Lung (tissue), 11 donors: ENCODE measurements at regions not wholly inside any gene's neighbourhood (a gene's known extent, or its start where the extent isn't known, plus 50 kb on each side); places are given as distances from the start of the nearest gene placed in this dataset.

Source experiments
- ATAC-seq: fragments of 200-7000 bp; cut with Tn5 transposase; one replicate; pipeline ENCODE4 v1.9.1; 2020; ENCODE audit warnings: moderate number of reproducible peaks; ENCODE audit not compliant: insufficient read depth, low FRiP score
- DNase-seq, 3 donors: peaks; one replicate each; pipeline ENCODE4 v3.0.0-alpha.2; 2013 to 2017
- H3K27ac ChIP-seq, 2 donors: one replicate each; pipeline ENCODE4 v1.5.1; 2013; ENCODE audit warnings: mild to moderate bottlenecking in 2 of 2, moderate library complexity in 2 of 2, control low read depth in 1 of 2, inconsistent platforms in 1 of 2, low read depth in 1 of 2, low read length in 1 of 2
- H3K27me3 ChIP-seq, 3 donors: one replicate each; pipeline ENCODE4 v1.5.1; 2013; ENCODE audit warnings: low read length in 2 of 3; ENCODE audit not compliant: control insufficient read depth in 3 of 3, insufficient read depth in 3 of 3
- H3K36me3 ChIP-seq, 4 donors: one replicate each; pipeline ENCODE4 v1.5.1; 2013; ENCODE audit warnings: low read length in 4 of 4, mild to moderate bottlenecking in 1 of 4, moderate library complexity in 1 of 4; ENCODE audit not compliant: control insufficient read depth in 4 of 4, insufficient read depth in 4 of 4
- H3K4me1 ChIP-seq, 5 donors: one replicate each; pipeline ENCODE4 v1.5.1; 2013; ENCODE audit warnings: low read length in 5 of 5, mild to moderate bottlenecking in 2 of 5, moderate library complexity in 1 of 5; ENCODE audit not compliant: control insufficient read depth in 5 of 5, insufficient read depth in 5 of 5
- H3K4me3 ChIP-seq: one replicate; pipeline ENCODE4 v1.5.1; 2013; ENCODE audit warnings: mild to moderate bottlenecking, control low read depth, moderate library complexity
- H3K9ac ChIP-seq, 2 donors: one replicate each; pipeline ENCODE4 v1.5.1; 2013; ENCODE audit warnings: low read length in 2 of 2, control low read depth in 1 of 2; ENCODE audit not compliant: insufficient read depth in 1 of 2
- H3K9me3 ChIP-seq, 4 donors: one replicate each; pipeline ENCODE4 v1.5.1; 2013; ENCODE audit warnings: low read length in 3 of 4, mild to moderate bottlenecking in 1 of 4, moderate library complexity in 1 of 4; ENCODE audit not compliant: control insufficient read depth in 4 of 4, insufficient read depth in 3 of 4
- WGBS, 2 donors: extraction: QIAGEN DNeasy Blood & Tissue Kit; methylation state at CpG; one replicate each; pipeline ENCODE4 v1.1.7; 2013; 5-methylcytosine and 5-hydroxymethylcytosine counted together
- TF ChIP-seq, protein P1 (sequence below): IDR thresholded peaks from 2 replicates; pipeline ENCODE4 v1.5.1; 2012; ENCODE audit warnings: mild to moderate bottlenecking; ENCODE audit errors: control extremely low read depth, extremely low read depth
- donor health status: control.
- donor health status: control.
- donor health status: Bipolar disorder and iron deficiency.
- donor health status: healthy.
- donor health status: DM: yes; HTN: yes; CAD: no.

DNA sequence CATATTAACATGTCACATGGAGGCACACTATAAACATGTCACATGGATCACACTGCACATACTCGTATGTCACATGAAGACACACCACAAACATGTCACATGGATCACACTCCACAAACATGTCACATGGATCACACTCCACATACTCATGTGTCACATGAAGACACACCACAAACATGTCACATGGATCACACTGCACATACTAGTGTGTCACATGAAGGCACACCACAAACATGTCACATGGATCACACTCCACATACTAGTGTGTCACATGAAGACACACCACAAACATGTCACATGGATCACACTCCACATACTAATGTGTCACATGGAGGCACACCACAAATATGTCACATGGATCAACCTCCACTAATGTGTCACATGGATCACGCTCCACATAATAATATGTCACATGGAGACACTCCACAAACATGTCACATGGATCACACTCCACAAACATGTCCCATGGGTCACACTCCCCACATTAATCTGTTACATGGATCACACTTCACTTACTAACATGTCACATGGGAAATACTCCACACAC lies 195.6 kb upstream of the PFKP start:
- 69 to 74% methylated on average over 2 of the region's 2 CpGs for WGBS, 2 donors
- TF ChIP-seq, protein P1, sequence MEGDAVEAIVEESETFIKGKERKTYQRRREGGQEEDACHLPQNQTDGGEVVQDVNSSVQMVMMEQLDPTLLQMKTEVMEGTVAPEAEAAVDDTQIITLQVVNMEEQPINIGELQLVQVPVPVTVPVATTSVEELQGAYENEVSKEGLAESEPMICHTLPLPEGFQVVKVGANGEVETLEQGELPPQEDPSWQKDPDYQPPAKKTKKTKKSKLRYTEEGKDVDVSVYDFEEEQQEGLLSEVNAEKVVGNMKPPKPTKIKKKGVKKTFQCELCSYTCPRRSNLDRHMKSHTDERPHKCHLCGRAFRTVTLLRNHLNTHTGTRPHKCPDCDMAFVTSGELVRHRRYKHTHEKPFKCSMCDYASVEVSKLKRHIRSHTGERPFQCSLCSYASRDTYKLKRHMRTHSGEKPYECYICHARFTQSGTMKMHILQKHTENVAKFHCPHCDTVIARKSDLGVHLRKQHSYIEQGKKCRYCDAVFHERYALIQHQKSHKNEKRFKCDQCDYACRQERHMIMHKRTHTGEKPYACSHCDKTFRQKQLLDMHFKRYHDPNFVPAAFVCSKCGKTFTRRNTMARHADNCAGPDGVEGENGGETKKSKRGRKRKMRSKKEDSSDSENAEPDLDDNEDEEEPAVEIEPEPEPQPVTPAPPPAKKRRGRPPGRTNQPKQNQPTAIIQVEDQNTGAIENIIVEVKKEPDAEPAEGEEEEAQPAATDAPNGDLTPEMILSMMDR, result no peak
- Histone ChIP-seq H3K4me1 (no peaks in the 10 kb centered on the region), H3K27me3 (no peaks in the 10 kb centered on the region), H3K36me3 (no peaks in the 10 kb centered on the region), H3K9me3 (peaks cover 0 to 3% (median 0%) of the 10 kb centered on the region in 4 donors), H3K4me3 (no peak overlapping the region), H3K9ac (no peak overlapping the region), H3K27ac (no peak overlapping the region)
- ATAC-seq (no peak), DNase-seq (no peak)

DNA sequence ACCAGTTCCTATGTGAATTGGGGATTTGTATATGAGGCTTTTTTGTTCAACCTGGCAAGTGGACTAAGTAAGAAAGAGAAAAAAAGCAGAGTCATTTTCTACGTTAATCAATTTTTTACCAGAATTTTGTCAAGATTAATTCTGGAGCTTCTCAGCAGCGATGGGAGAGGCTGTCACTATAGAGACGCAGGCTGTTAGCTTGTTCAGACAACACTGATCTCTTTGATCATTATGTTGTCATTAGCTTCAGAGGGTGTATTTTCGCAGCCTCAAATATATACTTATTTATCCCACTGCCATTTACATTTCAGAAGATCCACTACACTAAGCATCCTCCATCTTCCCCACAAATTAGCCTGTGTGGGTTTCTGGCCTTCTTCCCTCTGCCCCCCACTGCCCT lies 196.7 kb upstream of the PFKP start:
- TF ChIP-seq, protein P1, result no peak
- Histone ChIP-seq H3K4me3 (no peak overlapping the region), H3K9ac (no peak overlapping the region), H3K27me3 (no peaks in the 10 kb centered on the region), H3K27ac (no peak overlapping the region), H3K36me3 (no peaks in the 10 kb centered on the region), H3K4me1 (no peaks in the 10 kb centered on the region), H3K9me3 (peaks cover 0 to 3% (median 0%) of the 10 kb centered on the region in 4 donors)
- ATAC-seq (no peak), DNase-seq (no peak)
- WGBS, 2 donors, result 83 to 85% methylated on average over 4 of the region's 4 CpGs

DNA sequence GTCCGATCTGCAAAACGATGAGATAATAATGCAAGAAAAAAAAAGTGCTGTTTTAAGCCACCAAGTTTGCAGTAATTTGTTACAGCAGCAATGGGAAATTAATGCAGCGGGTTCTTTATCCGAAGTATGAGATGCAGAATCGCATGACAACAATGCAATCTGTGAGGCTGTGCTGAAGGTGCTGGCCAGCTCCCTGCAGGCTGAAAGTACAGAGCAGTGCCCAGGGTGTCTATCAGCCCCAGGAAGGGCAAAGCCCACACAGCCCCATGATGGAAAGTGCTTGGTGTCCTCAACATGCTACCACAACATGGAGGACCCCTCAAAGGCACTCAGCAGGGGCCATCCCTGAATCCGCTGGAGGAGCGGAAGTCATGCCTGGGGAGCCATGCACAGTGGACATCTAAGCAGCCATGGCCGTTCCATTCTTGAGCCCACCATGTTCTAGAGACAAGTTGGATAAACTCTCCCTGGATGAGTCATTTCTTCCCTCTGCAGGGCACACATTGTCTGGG lies 199.5 kb upstream of the PFKP start:
- 88 to 96% methylated on average over 8 of the region's 8 CpGs for WGBS, 2 donors
- no peak for ATAC-seq
- TF ChIP-seq, protein P1, result no peak
- no peaks in the 10 kb centered on the region for H3K27me3 ChIP-seq
- no peaks in the 10 kb centered on the region for H3K4me1 ChIP-seq
- no peak overlapping the region for H3K9ac ChIP-seq
- peaks cover 0 to 3% (median 0%) of the 10 kb centered on the region in 4 donors for H3K9me3 ChIP-seq
- H3K27ac ChIP-seq, result no peak overlapping the region
- peak in 1 of 3 donors; percentile 5 for DNase-seq
- no peaks in the 10 kb centered on the region for H3K36me3 ChIP-seq
- no peak overlapping the region for H3K4me3 ChIP-seq

DNA sequence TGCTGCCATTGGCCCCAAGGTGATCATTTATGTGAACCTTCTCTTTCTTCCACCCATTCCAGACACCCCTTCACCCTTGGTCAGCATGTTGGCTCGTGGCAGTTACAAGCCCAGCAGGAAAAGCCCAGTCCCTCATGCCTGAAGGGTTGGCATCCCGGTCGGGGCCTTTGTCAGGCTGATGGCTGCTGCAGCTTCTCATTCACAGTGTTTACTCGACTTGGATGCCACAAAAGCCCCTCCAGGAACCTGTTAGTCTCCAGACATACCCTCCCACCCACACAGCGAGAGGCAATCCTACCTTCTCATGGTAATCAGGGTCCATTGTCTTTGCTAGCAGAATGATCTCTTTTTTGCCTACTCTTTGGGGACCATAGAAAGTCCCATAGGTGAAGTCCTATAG lies 200.8 kb upstream of the PFKP start:
- H3K27ac ChIP-seq, result no peak overlapping the region
- H3K4me3 ChIP-seq, result no peak overlapping the region
- no peak overlapping the region for H3K9ac ChIP-seq
- peaks cover 0 to 3% (median 0%) of the 10 kb centered on the region in 4 donors for H3K9me3 ChIP-seq
- ATAC-seq (no peak), DNase-seq (no peak)
- H3K36me3 ChIP-seq, result no peaks in the 10 kb centered on the region
- TF ChIP-seq, protein P1, result no peak
- H3K4me1 ChIP-seq, result no peaks in the 10 kb centered on the region
- H3K27me3 ChIP-seq, result no peaks in the 10 kb centered on the region
- 54 to 55% methylated on average over 5 of the region's 5 CpGs for WGBS, 2 donors
